A673 (cell line): ENCODE measurements at regions not wholly inside any gene's neighbourhood (a gene's known extent, or its start where the extent isn't known, plus 50 kb on each side); places are given as distances from the start of the nearest gene placed in this dataset.

ENCODE experiments used
- EZH2 ChIP-seq: fragments of 200-600 bp; sonication (generic); IDR thresholded peaks from 2 replicates; pipeline ENCODE4 v1.6.1; 2017; ENCODE audit warnings: borderline replicate concordance, low read depth, mild to moderate bottlenecking, mixed read lengths, antibody characterized with exemption, low read length; ENCODE audit not compliant: poor library complexity, severe bottlenecking
- TF ChIP-seq, protein P1 (sequence below): fragments of 300-800, 200-600 bp; sonication (generic); conservative IDR thresholded peaks from 2 replicates; pipeline ENCODE4 v1.5.1; 2017; ENCODE audit warnings: low read depth, mild to moderate bottlenecking, antibody characterized with exemption, low read length, moderate library complexity, mixed read lengths

DNA sequence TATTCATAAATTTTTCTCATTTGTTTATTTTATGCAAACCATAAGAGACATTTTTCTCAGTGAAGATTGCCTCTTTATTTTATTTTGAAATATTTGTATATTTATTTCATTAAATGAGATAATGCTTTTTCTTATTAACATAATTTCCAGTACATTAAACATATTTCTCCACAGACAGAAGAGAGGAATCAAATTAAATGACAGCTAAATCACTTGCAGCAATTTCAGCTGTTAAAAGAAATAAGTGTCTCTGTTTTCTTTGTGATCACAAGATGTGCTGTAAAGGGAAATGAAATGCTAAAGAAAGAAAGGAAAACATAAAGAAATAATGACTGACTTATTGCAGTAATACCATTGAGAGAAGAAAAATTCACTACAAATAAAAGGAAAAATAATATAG, 414.0 kb upstream of the FANCL start:
- TF ChIP-seq, protein P1, sequence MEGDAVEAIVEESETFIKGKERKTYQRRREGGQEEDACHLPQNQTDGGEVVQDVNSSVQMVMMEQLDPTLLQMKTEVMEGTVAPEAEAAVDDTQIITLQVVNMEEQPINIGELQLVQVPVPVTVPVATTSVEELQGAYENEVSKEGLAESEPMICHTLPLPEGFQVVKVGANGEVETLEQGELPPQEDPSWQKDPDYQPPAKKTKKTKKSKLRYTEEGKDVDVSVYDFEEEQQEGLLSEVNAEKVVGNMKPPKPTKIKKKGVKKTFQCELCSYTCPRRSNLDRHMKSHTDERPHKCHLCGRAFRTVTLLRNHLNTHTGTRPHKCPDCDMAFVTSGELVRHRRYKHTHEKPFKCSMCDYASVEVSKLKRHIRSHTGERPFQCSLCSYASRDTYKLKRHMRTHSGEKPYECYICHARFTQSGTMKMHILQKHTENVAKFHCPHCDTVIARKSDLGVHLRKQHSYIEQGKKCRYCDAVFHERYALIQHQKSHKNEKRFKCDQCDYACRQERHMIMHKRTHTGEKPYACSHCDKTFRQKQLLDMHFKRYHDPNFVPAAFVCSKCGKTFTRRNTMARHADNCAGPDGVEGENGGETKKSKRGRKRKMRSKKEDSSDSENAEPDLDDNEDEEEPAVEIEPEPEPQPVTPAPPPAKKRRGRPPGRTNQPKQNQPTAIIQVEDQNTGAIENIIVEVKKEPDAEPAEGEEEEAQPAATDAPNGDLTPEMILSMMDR, result no peak
- TF ChIP-seq EZH2, result no peak
